Epidermal melanocyte (primary cell): ENCODE measurements at regions not wholly inside any gene's neighbourhood (a gene's known extent, or its start where the extent isn't known, plus 50 kb on each side); places are given as distances from the start of the nearest gene placed in this dataset.
"Not testable (repeated sequence)": the region's sequence is repeated elsewhere in the genome, so short reads cannot be mapped to it uniquely, and the experiment has no call there.

Source experiments
- DNase-seq: peaks from one replicate; pipeline ENCODE4 v3.0.0; 2011; ENCODE audit warnings: low spot score; ENCODE audit not compliant: insufficient read length

DNA sequence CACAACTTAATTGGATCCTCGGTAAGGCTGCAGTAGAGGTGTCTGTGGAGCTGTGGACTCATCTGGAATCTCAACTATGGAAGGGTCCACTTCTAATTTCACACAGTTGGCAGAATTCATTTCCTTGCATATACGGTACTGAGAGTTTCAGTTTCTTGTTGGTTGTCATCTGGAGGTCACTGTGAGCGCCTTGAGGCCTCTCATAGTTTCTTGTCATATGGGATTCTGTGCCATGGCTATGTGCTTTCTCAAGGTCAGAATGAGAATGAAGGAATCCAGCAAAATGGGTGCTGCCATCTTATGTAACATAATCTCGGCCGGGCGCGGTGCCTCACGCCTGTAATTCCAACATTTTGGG lies 298.2 kb downstream of the DOK5 start:
- no peak for DNase-seq

DNA sequence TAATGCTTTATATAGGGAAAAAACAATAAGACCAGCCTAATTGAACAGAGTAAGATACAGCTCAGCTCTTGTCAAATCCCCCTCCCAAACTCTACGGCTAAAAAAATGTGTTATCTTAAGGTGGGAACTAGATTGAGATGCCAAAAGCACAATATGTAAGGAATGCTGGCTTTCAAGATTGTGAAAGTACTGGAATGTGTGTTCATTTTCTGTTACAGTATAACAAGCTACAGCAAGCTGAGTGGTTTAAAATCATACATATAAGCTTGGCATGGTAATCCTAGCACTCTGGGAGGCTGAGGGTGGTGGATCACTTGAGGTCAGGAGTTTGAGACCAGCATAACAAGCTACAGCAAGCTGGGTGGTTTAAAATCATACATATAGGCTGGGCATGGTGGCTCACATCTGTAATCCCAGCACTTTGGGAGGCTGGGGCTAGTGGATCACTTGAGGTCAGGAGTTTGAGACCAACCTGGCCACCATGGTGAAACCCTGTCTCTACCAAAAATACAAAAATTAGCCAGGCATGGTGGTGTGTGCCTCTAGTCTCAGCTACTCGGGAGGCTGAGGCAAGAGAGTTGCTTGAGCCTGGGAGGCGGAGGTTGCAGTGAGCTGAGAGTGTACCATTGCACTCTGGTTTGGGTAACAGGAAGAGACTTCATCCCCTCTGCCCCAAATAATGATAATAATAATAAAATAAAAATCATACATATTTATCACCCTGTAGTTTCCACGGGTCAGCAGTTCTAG lies 297.7 kb downstream of the DOK5 start:
- no peak for DNase-seq

GRCh38 chr20:54766483-54766882 lies 291.1 kb downstream of the DOK5 start:
- no peak for DNase-seq

GRCh38 chr20:54763366-54763765 lies 288.0 kb downstream of the DOK5 start:
- DNase-seq = no peak

DNA sequence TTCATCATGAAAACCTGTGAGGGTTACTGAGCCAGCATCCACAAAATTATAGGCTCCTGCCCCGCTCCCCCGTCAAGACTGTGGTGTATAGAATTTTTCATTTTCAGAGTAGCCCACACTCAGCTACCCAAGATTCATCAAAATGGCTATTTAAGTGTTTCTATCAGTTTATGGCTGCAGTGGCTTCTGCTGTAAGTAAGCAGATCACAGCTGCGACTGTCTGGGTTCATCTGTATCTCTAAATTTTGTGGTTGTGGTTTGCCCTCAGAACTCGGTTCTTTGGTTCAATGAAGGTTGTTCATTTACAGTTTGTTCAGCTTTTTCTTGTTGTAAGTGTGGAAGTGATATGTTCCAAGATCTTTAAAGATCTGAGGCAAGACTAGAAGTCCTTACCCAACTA lies 284.2 kb downstream of the DOK5 start:
- DNase-seq = no peak

DNA sequence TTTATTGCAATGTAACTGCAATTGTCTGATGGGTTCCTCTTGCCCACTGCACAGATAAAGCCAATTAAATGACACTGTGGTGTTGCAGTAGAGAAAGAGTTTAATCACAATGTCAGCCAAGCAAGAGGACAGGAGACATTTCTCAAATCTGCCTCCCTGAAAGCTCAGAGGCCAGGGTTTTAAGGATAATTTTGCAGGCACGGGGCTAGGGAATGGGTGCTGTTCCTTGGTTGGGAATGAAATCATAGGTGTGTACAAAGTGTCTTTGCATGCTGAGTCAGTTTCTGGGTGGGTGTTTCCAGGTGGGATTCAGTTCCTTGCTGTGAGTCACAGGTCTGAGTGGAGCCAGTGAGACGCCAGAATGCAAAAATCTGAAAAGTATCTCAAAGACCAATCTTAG lies 271.4 kb downstream of the DOK5 start:
- DNase-seq = no peak

DNA sequence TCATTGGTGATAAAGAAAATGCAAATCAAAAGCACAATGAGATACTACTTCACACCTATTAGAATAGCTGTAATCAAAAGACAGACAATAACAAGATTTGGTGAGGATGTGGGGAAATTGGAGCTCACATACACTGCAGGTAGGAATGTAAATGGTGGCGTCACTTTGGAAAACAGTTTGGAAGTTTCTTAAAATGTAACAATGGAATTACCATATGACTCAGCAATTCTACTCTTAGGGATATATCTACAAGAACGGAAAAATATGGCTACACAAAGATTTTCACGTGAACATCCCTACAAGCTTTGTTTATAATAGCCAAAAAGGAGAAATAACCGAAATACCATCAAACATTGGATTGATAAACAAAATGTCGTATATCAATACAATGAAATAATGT lies 270.4 kb downstream of the DOK5 start:
- no peak for DNase-seq

- DNase-seq = no peak
Observed at GRCh38 chr20:54744097-54744496, 268.7 kb downstream of the DOK5 start.

- DNase-seq = no peak
Observed at GRCh38 chr20:54742193-54742592, 266.8 kb downstream of the DOK5 start.

DNA sequence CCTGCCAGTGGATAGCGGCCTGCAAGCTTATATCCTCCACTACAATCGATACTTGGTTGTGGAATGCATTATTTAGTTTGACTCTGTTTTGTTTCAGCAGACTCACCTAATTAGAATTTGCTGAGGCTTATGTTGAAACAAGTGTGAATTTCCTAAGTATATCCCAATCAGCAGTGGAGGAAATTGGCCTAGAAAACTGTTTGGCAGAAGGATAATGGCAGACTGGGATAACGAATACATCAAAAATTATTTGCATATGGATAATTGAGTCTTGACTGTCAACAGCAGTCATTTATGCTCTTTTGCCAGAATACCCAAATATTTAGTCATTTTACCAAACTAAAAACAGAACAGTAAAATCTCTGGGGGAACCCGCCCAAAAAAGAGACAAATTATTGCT lies 261.0 kb downstream of the DOK5 start:
- DNase-seq = no peak

DNA sequence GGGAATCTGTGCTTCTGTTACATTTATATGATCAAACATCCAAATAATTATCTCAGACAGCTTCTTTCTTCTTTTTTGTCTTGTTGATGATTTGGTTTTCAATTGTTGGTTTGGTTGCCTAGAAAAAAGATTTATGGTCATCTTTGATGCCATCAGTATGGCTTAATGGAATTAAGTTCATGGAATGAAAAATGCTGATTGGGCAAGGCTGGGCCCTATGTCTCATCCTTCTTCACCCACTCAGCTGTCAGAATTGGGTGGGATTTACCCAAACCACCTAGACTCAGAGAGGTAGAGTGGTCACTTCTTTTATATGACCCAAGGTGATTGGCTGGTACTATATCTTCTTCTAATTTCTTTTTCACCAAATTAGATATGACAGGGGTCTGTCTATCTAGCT lies 258.3 kb downstream of the DOK5 start:
- no peak for DNase-seq

- no peak for DNase-seq
Observed at GRCh38 chr20:54727490-54727889, 252.1 kb downstream of the DOK5 start.

DNA sequence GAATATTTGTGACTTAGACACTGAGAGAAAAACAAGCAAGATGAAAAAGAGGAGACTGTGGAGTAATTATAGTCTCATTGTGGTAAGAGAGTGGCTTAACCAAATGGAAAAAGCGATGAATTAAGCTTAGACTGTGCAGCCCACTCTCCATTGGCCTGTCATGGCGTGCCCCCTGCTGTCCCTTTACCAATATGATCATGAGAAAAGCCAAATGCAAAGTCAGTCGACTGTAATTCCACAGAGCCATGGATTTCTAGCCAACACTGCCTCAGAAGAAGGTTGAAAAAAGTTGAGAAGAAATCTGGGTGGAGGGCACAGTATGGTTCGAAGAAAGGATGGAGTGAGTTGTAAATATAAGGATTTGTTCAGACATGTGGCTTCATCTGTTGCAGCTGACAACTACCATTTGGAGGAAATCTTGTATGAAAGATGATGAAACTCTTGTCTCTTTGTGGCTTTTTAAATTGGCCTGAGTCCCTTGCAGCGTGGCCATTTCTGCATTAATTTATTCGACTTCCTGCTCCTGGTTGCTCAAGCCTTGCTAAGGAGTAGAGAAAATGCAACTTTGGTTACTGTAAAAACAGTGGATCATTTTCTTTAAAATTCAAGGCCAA lies 251.4 kb downstream of the DOK5 start:
- DNase-seq = no peak

DNA sequence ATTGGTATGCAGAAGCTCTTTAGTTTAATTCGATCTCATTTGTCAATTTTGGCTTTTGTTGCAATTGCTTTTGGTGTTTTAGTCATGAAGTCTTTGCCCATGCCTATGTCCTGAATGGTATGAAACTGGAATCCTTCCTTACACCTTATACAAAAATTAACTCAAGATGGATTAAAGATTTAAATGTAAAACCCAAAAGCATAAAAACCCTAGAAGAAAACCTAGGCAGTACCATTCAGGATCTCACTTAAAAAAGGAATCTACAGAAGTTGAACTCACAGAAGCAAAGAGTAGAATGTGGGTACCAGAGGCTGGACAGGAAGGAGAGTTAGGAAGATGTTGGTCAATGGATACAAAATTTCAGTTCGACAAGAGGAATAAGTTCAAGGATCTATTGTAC lies 249.9 kb downstream of the DOK5 start:
- not testable (repeated sequence) for DNase-seq

DNA sequence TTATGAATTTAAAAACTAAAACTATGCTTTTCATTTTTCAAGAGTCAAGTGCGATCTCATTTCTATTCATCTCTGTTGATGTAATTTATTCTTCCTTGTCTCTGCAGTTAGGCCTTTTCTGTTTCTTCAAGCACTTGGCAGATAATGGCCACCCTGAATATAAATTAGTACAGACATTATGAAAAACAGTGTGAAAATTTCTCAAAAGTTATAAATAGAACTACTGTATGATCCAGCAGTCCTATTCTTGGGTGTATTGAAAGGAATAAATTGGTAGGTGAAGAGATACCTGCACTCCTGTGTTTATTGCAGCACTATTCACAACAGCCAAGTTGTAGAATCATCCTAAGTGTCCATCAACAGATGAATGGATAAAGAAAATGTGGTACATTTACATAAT lies 248.3 kb downstream of the DOK5 start:
- DNase-seq = no peak

DNA sequence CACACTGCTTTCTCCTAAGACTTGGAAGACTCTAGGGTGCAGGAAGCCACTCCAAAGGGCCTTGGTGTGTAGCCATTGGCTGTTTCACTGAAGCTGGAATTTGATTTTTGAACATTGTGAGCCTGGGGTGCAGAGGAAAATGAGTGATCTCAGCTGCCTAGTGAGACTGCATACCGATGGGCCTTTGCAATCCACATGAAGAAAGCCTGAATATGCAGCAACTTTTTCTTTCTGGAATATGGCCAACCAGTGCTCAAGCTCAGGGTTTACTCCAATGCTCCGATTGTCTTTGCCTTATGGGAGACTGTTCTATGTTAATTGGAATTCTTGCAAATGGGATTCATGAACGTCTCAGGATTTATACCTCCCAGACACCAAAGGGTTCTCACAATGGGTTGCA lies 242.6 kb downstream of the DOK5 start:
- no peak for DNase-seq

DNA sequence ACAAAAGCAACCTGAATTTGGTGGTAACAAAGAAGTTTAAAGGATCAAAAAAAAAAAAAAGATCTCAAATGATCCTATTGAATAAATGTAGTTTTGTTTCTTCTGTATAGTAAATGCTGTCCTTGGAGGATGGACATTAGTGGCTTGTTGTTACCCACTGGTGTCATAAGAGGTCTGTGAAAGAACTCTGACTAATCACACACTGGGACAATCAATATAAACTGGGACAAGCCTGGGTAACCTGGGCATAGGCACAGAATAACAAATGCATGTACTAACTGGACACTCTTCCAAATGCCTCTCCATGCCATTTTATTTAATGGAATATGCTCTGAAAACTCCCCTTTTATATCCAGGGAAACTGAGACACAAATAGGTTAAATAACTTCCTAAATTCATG lies 241.4 kb downstream of the DOK5 start:
- DNase-seq = no peak

DNA sequence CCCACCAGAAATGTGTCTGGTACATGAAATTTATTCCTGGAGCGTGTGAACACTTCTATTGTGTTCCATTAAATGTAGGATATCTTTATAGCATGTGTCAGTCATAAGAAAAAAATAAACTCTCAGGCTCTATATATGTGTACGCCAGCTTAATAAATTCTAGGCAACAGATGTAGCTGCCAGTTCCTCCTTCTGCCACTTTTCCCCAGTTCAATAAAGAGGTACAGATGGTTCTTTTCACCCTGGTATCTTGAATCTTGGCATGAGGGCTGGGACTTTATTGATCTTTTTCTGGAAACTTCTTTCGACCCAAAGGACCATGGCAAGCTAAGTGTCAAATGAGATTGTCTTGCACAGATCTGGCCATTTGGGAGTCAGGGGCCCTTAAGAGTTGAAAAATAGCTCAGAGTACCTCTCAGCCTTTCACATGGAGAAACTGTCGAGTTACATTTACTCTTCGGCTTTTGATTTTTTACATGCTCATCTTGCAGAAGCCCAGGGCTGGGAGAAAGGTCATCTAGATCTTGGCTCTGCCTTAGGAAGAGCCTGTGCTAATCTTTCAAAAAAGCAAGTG lies 240.9 kb downstream of the DOK5 start:
- no peak for DNase-seq

- no peak for DNase-seq
Observed at GRCh38 chr20:54714817-54715216, 239.4 kb downstream of the DOK5 start.

GRCh38 chr20:54713727-54714126 lies 238.3 kb downstream of the DOK5 start:
- DNase-seq = no peak

GRCh38 chr20:54711071-54711470 lies 235.7 kb downstream of the DOK5 start:
- peak; percentile 43 for DNase-seq

DNA sequence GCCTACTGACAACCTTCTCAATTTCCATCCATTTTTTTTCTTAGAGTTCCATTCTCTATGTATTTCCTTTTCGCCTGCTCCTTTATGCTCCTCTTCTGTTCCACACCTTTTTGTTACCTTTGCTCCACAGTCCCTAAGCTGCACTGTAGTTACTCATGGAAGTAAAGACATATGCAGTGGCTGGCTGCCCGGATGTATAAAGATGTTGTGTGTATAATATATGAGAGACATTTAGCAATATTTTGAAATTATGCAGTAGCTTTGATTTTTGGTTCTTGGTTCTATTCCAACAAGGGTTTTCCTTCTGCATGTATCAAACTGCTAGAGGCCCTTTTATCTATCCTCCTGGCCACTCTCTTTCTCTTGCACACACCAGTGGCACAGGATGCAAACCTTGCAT lies 234.9 kb downstream of the DOK5 start:
- no peak for DNase-seq

DNA sequence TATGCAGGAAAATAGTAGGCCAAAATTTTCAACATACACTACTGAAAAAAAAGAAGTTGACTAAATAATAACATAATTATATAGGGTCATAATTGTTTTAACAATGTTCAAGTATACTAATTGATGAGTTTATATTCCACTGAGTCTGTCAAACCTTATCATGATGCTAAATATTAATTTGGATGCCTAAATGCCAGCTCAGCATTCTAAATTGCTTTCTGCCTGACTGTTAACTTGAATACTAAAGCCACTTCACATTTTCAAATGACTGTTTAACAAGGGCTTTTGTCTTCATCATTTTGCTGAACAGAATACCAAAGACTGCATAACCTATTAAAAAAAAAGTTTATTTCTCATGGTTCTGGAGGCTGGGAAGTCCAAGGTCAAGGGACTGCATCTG lies 232.8 kb downstream of the DOK5 start:
- DNase-seq = no peak
